ENCODE measurements at regions not wholly inside any gene's neighbourhood (a gene's known extent, or its start where the extent isn't known, plus 50 kb on each side); places are given as distances from the start of the nearest gene placed in this dataset.

DNA sequence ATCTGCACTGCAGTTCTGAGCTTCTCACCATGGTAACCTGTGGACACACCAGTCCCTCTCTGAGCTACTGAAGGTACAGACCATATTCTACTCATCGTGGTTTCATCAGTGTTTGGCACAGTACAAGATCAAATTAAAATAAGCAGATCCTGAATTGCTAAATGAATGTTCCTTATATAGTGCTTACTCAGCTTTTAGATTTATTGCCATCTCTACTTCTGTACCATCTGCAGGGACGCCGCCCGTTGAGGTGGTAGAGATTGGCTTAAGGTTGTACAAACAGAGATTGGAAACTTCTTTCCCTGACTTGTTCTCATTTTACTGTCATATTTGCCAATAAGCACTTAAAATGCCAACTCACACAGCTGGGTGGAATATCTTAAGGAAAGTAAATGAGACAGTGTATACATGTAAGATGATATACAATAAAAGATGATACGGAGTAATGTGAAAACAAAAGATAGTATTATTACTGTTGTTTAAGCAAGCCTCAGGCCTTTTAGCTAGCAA lies 223.4 kb upstream of the FOXQ1 start:
- Histone ChIP-seq H3K4me3 (replicated peaks in 1 of 2; ENCODE audit: low read depth in 1 of 2, low read length in 2 of 2) (no peak overlapping the region), H3K27ac (ENCODE audit: low read depth, low read length) (no peak overlapping the region), H3K36me3 (ENCODE audit: control insufficient read depth in 1 of 2, insufficient read depth in 2 of 2, low read length in 2 of 2) (no peaks in the 10 kb centered on the region), H3K4me2 (ENCODE audit: low read length) (no peak overlapping the region), H3K9me3 (ENCODE audit: control insufficient read depth in 1 of 2, insufficient read depth in 1 of 2, low read depth in 1 of 2, low read length in 2 of 2) (no peaks in the 10 kb centered on the region), H2AFZ (ENCODE audit: low read depth, low read length, poor library complexity, severe bottlenecking) (no peak overlapping the region), H3K79me2 (ENCODE audit: insufficient read depth, low read length) (no peaks in the 10 kb centered on the region), H3K4me1 (ENCODE audit: control insufficient read depth in 1 of 2, insufficient read depth in 2 of 2, low read length in 2 of 2) (no peaks in the 10 kb centered on the region), H4K20me1 (ENCODE audit: insufficient read depth) (no peaks in the 10 kb centered on the region), H3K9ac (ENCODE audit: low read length) (no peak overlapping the region), H3K27me3 (ENCODE audit: insufficient read depth, low read length) (no peaks in the 10 kb centered on the region), H3K9me2 (ENCODE audit: insufficient read depth) (no peaks in the 10 kb centered on the region)
- ChIA-PET RAD21 (ENCODE audit: low non-redundant PET in 1 of 2, low total read pairs in 2 of 2, uncharacterized antibody in 2 of 2, unreplicated experiment in 2 of 2) (no interaction called here), CTCF (no interaction called here), POLR2A (no interaction called here)
- no TSS peak for BruUV-seq (replicated peaks)
- intact Hi-C loops (cut with micrococcal nuclease): no loop called here
- ATAC-seq (no peak), DNase-seq (ENCODE audit: low read depth, low spot score) (no peak)
- no peak for TF ChIP-seq POLR2A (IDR thresholded peaks at IDR 0.05; ENCODE audit: borderline replicate concordance, extremely low read depth, insufficient read depth, insufficient read length)
- TF ChIP-seq RAD21 (IDR thresholded peaks at IDR 0.05; ENCODE audit: low read depth): no peak
- no peak for TF ChIP-seq SIN3A (IDR thresholded peaks at IDR 0.05; ENCODE audit: low read depth)
- TF ChIP-seq, protein P1, sequence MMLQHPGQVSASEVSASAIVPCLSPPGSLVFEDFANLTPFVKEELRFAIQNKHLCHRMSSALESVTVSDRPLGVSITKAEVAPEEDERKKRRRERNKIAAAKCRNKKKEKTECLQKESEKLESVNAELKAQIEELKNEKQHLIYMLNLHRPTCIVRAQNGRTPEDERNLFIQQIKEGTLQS (IDR thresholded peaks at IDR 0.05): no peak
- TF ChIP-seq JUND (IDR thresholded peaks at IDR 0.05): no peak
- TF ChIP-seq, protein P2, sequence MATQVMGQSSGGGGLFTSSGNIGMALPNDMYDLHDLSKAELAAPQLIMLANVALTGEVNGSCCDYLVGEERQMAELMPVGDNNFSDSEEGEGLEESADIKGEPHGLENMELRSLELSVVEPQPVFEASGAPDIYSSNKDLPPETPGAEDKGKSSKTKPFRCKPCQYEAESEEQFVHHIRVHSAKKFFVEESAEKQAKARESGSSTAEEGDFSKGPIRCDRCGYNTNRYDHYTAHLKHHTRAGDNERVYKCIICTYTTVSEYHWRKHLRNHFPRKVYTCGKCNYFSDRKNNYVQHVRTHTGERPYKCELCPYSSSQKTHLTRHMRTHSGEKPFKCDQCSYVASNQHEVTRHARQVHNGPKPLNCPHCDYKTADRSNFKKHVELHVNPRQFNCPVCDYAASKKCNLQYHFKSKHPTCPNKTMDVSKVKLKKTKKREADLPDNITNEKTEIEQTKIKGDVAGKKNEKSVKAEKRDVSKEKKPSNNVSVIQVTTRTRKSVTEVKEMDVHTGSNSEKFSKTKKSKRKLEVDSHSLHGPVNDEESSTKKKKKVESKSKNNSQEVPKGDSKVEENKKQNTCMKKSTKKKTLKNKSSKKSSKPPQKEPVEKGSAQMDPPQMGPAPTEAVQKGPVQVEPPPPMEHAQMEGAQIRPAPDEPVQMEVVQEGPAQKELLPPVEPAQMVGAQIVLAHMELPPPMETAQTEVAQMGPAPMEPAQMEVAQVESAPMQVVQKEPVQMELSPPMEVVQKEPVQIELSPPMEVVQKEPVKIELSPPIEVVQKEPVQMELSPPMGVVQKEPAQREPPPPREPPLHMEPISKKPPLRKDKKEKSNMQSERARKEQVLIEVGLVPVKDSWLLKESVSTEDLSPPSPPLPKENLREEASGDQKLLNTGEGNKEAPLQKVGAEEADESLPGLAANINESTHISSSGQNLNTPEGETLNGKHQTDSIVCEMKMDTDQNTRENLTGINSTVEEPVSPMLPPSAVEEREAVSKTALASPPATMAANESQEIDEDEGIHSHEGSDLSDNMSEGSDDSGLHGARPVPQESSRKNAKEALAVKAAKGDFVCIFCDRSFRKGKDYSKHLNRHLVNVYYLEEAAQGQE (IDR thresholded peaks at IDR 0.05; ENCODE audit: low read depth): no peak
- TF ChIP-seq CEBPB (IDR thresholded peaks at IDR 0.05; ENCODE audit: low read depth): no peak
- no peak for TF ChIP-seq SRF (IDR thresholded peaks at IDR 0.05; ENCODE audit: low read depth)
- TF ChIP-seq EZH2 (IDR thresholded peaks at IDR 0.05): no peak
- TF ChIP-seq, protein P3, sequence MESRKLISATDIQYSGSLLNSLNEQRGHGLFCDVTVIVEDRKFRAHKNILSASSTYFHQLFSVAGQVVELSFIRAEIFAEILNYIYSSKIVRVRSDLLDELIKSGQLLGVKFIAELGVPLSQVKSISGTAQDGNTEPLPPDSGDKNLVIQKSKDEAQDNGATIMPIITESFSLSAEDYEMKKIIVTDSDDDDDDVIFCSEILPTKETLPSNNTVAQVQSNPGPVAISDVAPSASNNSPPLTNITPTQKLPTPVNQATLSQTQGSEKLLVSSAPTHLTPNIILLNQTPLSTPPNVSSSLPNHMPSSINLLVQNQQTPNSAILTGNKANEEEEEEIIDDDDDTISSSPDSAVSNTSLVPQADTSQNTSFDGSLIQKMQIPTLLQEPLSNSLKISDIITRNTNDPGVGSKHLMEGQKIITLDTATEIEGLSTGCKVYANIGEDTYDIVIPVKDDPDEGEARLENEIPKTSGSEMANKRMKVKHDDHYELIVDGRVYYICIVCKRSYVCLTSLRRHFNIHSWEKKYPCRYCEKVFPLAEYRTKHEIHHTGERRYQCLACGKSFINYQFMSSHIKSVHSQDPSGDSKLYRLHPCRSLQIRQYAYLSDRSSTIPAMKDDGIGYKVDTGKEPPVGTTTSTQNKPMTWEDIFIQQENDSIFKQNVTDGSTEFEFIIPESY (IDR thresholded peaks at IDR 0.05; ENCODE audit: extremely low read depth, insufficient replicate concordance, low read length): no peak
- no peak for TF ChIP-seq YY1 (IDR thresholded peaks at IDR 0.05; ENCODE audit: extremely low read depth, insufficient replicate concordance, low read depth, low read length)
- no peak for TF ChIP-seq FOSL1 (IDR thresholded peaks at IDR 0.05; ENCODE audit: low read depth)
- TF ChIP-seq EZH2phosphoT487 (IDR thresholded peaks at IDR 0.05; ENCODE audit: borderline replicate concordance): no peak
